GM23248 (cell line): ENCODE measurements at regions not wholly inside any gene's neighbourhood (a gene's known extent, or its start where the extent isn't known, plus 50 kb on each side); places are given as distances from the start of the nearest gene placed in this dataset.

ENCODE experiments used
- DNase-seq: peaks from one replicate; pipeline ENCODE4 v3.0.0-alpha.2; 2015
- H2AFZ ChIP-seq: fragments of 200-600 bp; sonication (generic); 2 replicates; pipeline ENCODE4 v1.6.1; 2016; ENCODE audit warnings: antibody characterized with exemption
- H3F3A ChIP-seq: fragments of 200-600 bp; sonication (generic); 2 replicates; pipeline ENCODE4 v1.6.1; 2016; ENCODE audit warnings: mild to moderate bottlenecking, antibody characterized with exemption, mixed run types; ENCODE audit not compliant: insufficient read depth
- H3K27ac ChIP-seq: fragments of 200-600 bp; sonication (generic); 2 replicates; pipeline ENCODE4 v1.5.1; 2016; ENCODE audit warnings: mild to moderate bottlenecking
- H3K27me3 ChIP-seq: fragments of 200-600 bp; sonication (generic); replicated peaks from 2 replicates; pipeline ENCODE4 v1.6.1; 2016; ENCODE audit warnings: mild to moderate bottlenecking; ENCODE audit not compliant: insufficient read depth
- H3K36me3 ChIP-seq: fragments of 200-600 bp; sonication (generic); 2 replicates; pipeline ENCODE4 v1.6.1; 2016; ENCODE audit warnings: low read depth, mild to moderate bottlenecking
- H3K4me1 ChIP-seq: fragments of 200-600 bp; sonication (generic); 2 replicates; pipeline ENCODE4 v1.6.1; 2016; ENCODE audit warnings: mild to moderate bottlenecking; ENCODE audit not compliant: insufficient read depth
- H3K4me2 ChIP-seq: fragments of 200-600 bp; sonication (generic); one replicate; pipeline ENCODE4 v1.6.1; 2016; ENCODE audit warnings: mild to moderate bottlenecking; ENCODE audit not compliant: unreplicated experiment
- H3K4me3 ChIP-seq: fragments of 200-600 bp; sonication (generic); 2 replicates; pipeline ENCODE4 v1.5.1; 2016; ENCODE audit warnings: mild to moderate bottlenecking
- H3K79me2 ChIP-seq: fragments of 200-600 bp; sonication (generic); 2 replicates; pipeline ENCODE4 v1.6.1; 2016; ENCODE audit warnings: mild to moderate bottlenecking; ENCODE audit not compliant: insufficient read depth
- H3K9ac ChIP-seq: fragments of 200-600 bp; sonication (generic); 2 replicates; pipeline ENCODE4 v1.6.1; 2016; ENCODE audit warnings: mild to moderate bottlenecking
- H3K9me2 ChIP-seq: fragments of 200-600 bp; sonication (generic); 2 replicates; pipeline ENCODE4 v1.6.1; 2016; ENCODE audit warnings: mixed run types, mild to moderate bottlenecking, moderate library complexity; ENCODE audit not compliant: insufficient read depth
- H3K9me3 ChIP-seq: fragments of 200-600 bp; sonication (generic); one replicate; pipeline ENCODE4 v1.6.1; 2017; ENCODE audit warnings: low read depth
- H4K20me1 ChIP-seq: fragments of 200-600 bp; sonication (generic); 2 replicates; pipeline ENCODE4 v1.6.0; 2016; ENCODE audit not compliant: insufficient read depth
- EZH2 ChIP-seq: fragments of 200-600 bp; sonication (generic); IDR thresholded peaks from 2 replicates; pipeline ENCODE4 v1.6.1; 2018; ENCODE audit warnings: antibody characterized with exemption, mild to moderate bottlenecking; ENCODE audit not compliant: insufficient read depth, poor library complexity, severe bottlenecking
- EZH2phosphoT487 ChIP-seq: fragments of 200-600 bp; sonication (generic); IDR thresholded peaks from 2 replicates; pipeline ENCODE4 v1.6.1; 2018; ENCODE audit warnings: antibody characterized with exemption, moderate library complexity, mild to moderate bottlenecking, low read depth; ENCODE audit not compliant: insufficient read depth
- WGBS, 2 experiments: methylation state at CpG; one replicate each; pipeline ENCODE4 v1.1.6; 2015 to 2017; ENCODE audit warnings: low lambda C conversion rate in 2 of 2, low coverage in 1 of 2; ENCODE audit errors: missing lambda C conversion rate in 2 of 2; 5-methylcytosine and 5-hydroxymethylcytosine counted together
- in situ Hi-C: fragments of 300-500 bp; cut with MboI; formaldehyde crosslinking; loops from 2 replicates; pipeline ENCODE4 v1.15.0; 2020

DNA sequence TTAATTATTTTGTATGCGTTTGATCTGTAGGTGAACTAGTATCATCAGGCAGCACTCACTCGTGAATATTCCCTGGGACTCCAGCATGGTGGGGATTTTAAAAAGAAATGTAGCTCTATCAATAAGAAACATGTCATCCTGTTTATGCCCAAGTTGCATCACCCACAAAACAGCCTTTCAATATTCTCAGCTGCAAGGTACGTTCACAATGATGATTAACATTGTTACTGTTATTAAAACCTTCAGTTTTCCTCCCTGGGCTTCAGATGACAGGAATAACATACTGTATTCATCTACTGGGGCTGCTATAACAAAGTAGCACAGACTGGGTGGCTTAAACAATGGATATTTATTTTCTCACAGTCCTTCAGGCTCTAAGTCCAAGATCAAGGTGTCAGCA, 87.9 kb upstream of the KLHL29 start:
- TF ChIP-seq EZH2 (no peak), EZH2phosphoT487 (no peak)
- H4K20me1 ChIP-seq = no peaks in the 10 kb centered on the region
- WGBS, 2 experiments = 56 to 58% methylated on average over 3 of the region's 3 CpGs

DNA sequence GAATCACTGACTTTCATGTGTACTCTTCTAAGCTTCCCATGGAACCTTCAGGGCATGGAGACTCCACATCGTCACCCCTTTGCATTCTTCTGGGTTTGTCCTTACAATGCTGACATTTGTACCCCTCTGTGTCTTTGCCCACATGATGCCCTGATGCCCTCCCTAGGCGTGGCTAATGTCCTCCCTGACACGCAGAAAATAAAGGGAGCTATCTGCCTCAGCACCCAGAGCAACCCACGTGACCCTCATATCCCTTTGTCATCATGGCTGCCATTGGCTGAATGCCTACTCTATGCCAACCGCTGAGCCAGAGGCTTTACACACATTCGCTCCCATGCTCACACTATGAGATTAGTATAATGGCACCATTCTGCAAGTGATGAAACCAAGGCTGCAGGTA, 86.4 kb upstream of the KLHL29 start:
- H3K4me1 ChIP-seq = peaks cover 19% of the 10 kb centered on the region
- H3K9me3 ChIP-seq = no peaks in the 10 kb centered on the region
- no peak overlapping the region for H3K27ac ChIP-seq
- no peak overlapping the region for H2AFZ ChIP-seq
- no peak overlapping the region for H3K4me2 ChIP-seq
- H4K20me1 ChIP-seq = no peaks in the 10 kb centered on the region
- H3K79me2 ChIP-seq = no peaks in the 10 kb centered on the region
- H3K36me3 ChIP-seq = no peaks in the 10 kb centered on the region
- no peak for DNase-seq
- no peak overlapping the region for H3K9ac ChIP-seq
- H3K4me3 ChIP-seq = no peak overlapping the region
- H3F3A ChIP-seq = 0 out of 2 replicates have a peak, but pooled peaks cover 4% of the 10 kb centered on the region
- no peaks in the 10 kb centered on the region for H3K9me2 ChIP-seq
- 69 to 71% methylated on average over 6 of the region's 6 CpGs for WGBS, 2 experiments
- no peaks in the 10 kb centered on the region for H3K27me3 ChIP-seq
- TF ChIP-seq EZH2phosphoT487 (no peak), EZH2 (no peak)
- in situ Hi-C loops = no loop called here

More for the DNA sequence above, 87.9 kb upstream of the KLHL29 start:
- H3K79me2 ChIP-seq = no peaks in the 10 kb centered on the region
- no peak overlapping the region for H2AFZ ChIP-seq
- no peak overlapping the region for H3K27ac ChIP-seq
- in situ Hi-C loops = no loop called here
- no peaks in the 10 kb centered on the region for H3K9me3 ChIP-seq
- H3K9ac ChIP-seq = no peak overlapping the region
- peaks cover 27% of the 10 kb centered on the region for H3K4me1 ChIP-seq
- no peak overlapping the region for H3K4me3 ChIP-seq
- no peak for DNase-seq
- 0 out of 2 replicates have a peak, but pooled peaks cover 5% of the 10 kb centered on the region for H3F3A ChIP-seq
- no peaks in the 10 kb centered on the region for H3K9me2 ChIP-seq
- H3K27me3 ChIP-seq = no peaks in the 10 kb centered on the region
- H3K4me2 ChIP-seq = no peak overlapping the region
- H3K36me3 ChIP-seq = no peaks in the 10 kb centered on the region

DNA sequence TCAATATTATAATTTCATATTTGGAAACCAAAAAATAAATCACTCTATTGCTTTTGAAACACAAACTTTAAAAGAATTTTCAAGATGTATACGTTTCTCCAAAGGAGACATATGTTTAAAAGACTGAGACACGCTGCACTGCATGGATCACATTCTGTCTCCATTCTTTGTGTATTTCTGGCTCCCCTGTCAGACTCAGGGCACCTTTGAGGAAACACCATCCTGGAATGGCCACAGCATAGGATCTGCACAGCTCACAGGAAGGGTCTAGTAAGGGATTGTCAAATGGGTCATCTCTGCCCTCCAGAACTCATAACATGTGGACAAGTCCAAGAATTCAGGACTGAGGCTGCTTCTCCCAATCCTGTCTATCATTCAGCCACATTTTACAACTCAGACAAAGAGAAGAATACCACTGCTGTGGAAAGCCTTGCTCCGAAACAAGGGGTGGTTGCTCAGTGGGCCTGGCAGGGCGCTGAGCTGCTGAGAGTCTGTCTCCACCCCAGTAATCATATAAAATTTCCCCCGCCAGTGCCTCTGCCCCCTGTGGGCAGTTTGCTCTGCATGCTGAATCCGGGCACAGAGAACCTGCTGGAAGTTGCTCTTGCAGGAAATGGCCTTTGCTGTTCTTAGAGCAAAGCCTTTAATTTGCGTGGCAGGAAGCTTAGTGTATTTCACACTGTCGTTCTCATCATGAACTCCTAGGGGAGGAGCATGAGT, 85.3 kb upstream of the KLHL29 start:
- 62 to 68% methylated on average over 8 of the region's 8 CpGs for WGBS, 2 experiments
- Histone ChIP-seq H3K4me1 (peaks cover 9% of the 10 kb centered on the region; the same call in 1 of the 2 replicates), H3K79me2 (no peaks in the 10 kb centered on the region), H3K27ac (no peak overlapping the region), H3K27me3 (no peaks in the 10 kb centered on the region), H3F3A (no peaks in the 10 kb centered on the region), H2AFZ (no peak overlapping the region), H3K9me2 (no peaks in the 10 kb centered on the region), H3K9ac (no peak overlapping the region), H3K9me3 (no peaks in the 10 kb centered on the region), H3K36me3 (no peaks in the 10 kb centered on the region), H3K4me2 (no peak overlapping the region), H4K20me1 (no peaks in the 10 kb centered on the region), H3K4me3 (no peak overlapping the region)
- no peak for TF ChIP-seq EZH2phosphoT487
- no peak for TF ChIP-seq EZH2
- DNase-seq = no peak
- in situ Hi-C loops = no loop called here

DNA sequence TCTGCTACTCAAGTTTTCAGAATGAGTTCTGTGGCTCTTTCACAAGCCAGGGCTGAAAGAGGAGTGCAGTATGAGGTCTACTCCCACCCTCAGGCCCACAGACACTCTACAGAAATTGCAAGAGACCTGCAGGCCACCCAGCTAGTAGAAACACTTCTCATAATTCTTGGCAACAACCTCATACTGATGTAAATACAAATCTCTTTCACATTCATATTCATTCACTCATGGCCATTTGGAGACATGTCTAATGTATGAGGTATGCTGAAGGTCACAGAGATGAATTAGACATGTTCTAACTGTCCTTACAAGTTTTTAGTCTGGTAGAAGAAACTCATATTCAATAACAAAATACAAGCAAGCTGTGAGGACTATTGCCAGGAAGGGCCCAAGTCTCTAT, 83.8 kb upstream of the KLHL29 start:
- Histone ChIP-seq H3K36me3 (no peaks in the 10 kb centered on the region), H3K4me2 (no peak overlapping the region), H3K79me2 (no peaks in the 10 kb centered on the region), H3K4me3 (no peak overlapping the region), H3K4me1 (peaks cover 9% of the 10 kb centered on the region; the same call in 1 of the 2 replicates), H3K27me3 (peaks cover 8% of the 10 kb centered on the region; the same call in 1 of the 2 replicates), H2AFZ (no peak overlapping the region), H3K9me2 (no peaks in the 10 kb centered on the region), H3K9me3 (no peaks in the 10 kb centered on the region), H4K20me1 (no peaks in the 10 kb centered on the region), H3F3A (no peaks in the 10 kb centered on the region), H3K9ac (no peak overlapping the region), H3K27ac (no peak overlapping the region)
- TF ChIP-seq EZH2phosphoT487 (no peak), EZH2 (no peak)
- in situ Hi-C loops = no loop called here
- DNase-seq = peak; percentile 57
